PC-3 (cell line): ENCODE measurements at regions not wholly inside any gene's neighbourhood (a gene's known extent, or its start where the extent isn't known, plus 50 kb on each side); places are given as distances from the start of the nearest gene placed in this dataset.

ENCODE experiments used
- ATAC-seq: fragments of 200-7000 bp; cut with Tn5 transposase; 2 replicates; pipeline ENCODE4 v1.9.1; 2020; ENCODE audit warnings: mild to moderate bottlenecking, moderate library complexity
- BruUV-seq: library from RNA; stranded (reverse); fragments of 400-500 nt; replicated peaks from 2 replicates; lab custom pipeline; 2021; lab: Mats Ljungman, UMichigan
- CTCF ChIA-PET: fragments of 300-600 bp; sonication (Branson Sonifier 250); formaldehyde crosslinking; loops from one replicate; lab custom pipeline; 2022; ENCODE audit warnings: antibody characterized with exemption; lab: Charles Lee
- POLR2A ChIA-PET: fragments of 300-600 bp; sonication (Branson Sonifier 250); formaldehyde crosslinking; loops from one replicate; lab custom pipeline; 2022; ENCODE audit warnings: antibody characterized with exemption; ENCODE audit not compliant: unreplicated experiment; lab: Charles Lee
- DNase-seq: peaks from one replicate; pipeline ENCODE4 v3.0.0-alpha.2; 2015
- H2AFZ ChIP-seq: fragments of 300-600 bp; sonication (generic); 2 replicates; pipeline ENCODE4 v1.6.0; 2016; ENCODE audit warnings: antibody characterized with exemption, low read length
- H3F3A ChIP-seq: fragments of 300-600 bp; sonication (generic); one replicate; pipeline ENCODE4 v1.6.0; 2017; ENCODE audit warnings: antibody characterized with exemption, low read length, control low read depth, mild to moderate bottlenecking; ENCODE audit not compliant: unreplicated experiment
- H3K27ac ChIP-seq: fragments of 300-600 bp; sonication (generic); 2 replicates; pipeline ENCODE4 v1.5.1; 2016; ENCODE audit warnings: mild to moderate bottlenecking, low read length
- H3K27me3 ChIP-seq: fragments of 300-600 bp; sonication (generic); 2 replicates; pipeline ENCODE4 v1.6.1; 2016; ENCODE audit warnings: low read length, mixed read lengths
- H3K36me3 ChIP-seq: fragments of 300-600 bp; sonication (generic); 2 replicates; pipeline ENCODE4 v1.6.1; 2016; ENCODE audit warnings: low read depth, mixed run types, low read length, mixed read lengths
- H3K4me1 ChIP-seq: fragments of 300-600 bp; sonication (generic); 2 replicates; pipeline ENCODE4 v1.5.1; 2016; ENCODE audit warnings: low read length; ENCODE audit not compliant: insufficient read depth
- H3K4me2 ChIP-seq: fragments of 300-600 bp; sonication (generic); 2 replicates; pipeline ENCODE4 v1.6.0; 2016; ENCODE audit warnings: low read length
- H3K4me3 ChIP-seq: fragments of 300-600 bp; sonication (generic); 2 replicates; pipeline ENCODE4 v1.5.1; 2016; ENCODE audit warnings: mild to moderate bottlenecking, low read length, mixed read lengths
- H3K79me2 ChIP-seq: fragments of 300-600 bp; sonication (generic); 2 replicates; pipeline ENCODE4 v1.6.1; 2017; ENCODE audit warnings: low read length, mixed read lengths
- H3K9ac ChIP-seq: fragments of 300-600 bp; sonication (generic); 2 replicates; pipeline ENCODE4 v1.6.0; 2016; ENCODE audit warnings: mild to moderate bottlenecking, low read length
- H3K9me2 ChIP-seq: fragments of 300-600 bp; sonication (generic); replicated peaks from 2 replicates; pipeline ENCODE4 v1.6.1; 2016; ENCODE audit warnings: mixed run types, low read length, mixed read lengths
- H3K9me3 ChIP-seq: fragments of 300-600 bp; sonication (generic); 2 replicates; pipeline ENCODE4 v1.6.1; 2016; ENCODE audit warnings: low read length, mixed read lengths
- H4K20me1 ChIP-seq: fragments of 300-600 bp; sonication (generic); 2 replicates; pipeline ENCODE4 v1.6.1; 2016; ENCODE audit warnings: low read length, mixed read lengths
- EZH2 ChIP-seq: fragments of 300-600 bp; sonication (generic); IDR thresholded peaks from one replicate; pipeline ENCODE4 v1.6.1; 2017; ENCODE audit warnings: antibody characterized with exemption, mild to moderate bottlenecking, low read length; ENCODE audit not compliant: unreplicated experiment
- EZH2phosphoT487 ChIP-seq: fragments of 300-600 bp; sonication (generic); IDR thresholded peaks from 2 replicates; pipeline ENCODE4 v1.6.1; 2018; ENCODE audit warnings: mild to moderate bottlenecking, antibody characterized with exemption, low read length, borderline replicate concordance
- intact Hi-C: fragments of 100-400 bp; cut with micrococcal nuclease; formaldehyde crosslinking; loops from 2 replicates; pipeline ENCODE4 v1.9.0; 2023
- TF ChIP-seq, protein P1 (sequence below): fragments of 300-600 bp; sonication (generic); conservative IDR thresholded peaks from 2 replicates; pipeline ENCODE4 v1.5.1; 2017; ENCODE audit warnings: antibody characterized with exemption, low read depth, mild to moderate bottlenecking, low read length

DNA sequence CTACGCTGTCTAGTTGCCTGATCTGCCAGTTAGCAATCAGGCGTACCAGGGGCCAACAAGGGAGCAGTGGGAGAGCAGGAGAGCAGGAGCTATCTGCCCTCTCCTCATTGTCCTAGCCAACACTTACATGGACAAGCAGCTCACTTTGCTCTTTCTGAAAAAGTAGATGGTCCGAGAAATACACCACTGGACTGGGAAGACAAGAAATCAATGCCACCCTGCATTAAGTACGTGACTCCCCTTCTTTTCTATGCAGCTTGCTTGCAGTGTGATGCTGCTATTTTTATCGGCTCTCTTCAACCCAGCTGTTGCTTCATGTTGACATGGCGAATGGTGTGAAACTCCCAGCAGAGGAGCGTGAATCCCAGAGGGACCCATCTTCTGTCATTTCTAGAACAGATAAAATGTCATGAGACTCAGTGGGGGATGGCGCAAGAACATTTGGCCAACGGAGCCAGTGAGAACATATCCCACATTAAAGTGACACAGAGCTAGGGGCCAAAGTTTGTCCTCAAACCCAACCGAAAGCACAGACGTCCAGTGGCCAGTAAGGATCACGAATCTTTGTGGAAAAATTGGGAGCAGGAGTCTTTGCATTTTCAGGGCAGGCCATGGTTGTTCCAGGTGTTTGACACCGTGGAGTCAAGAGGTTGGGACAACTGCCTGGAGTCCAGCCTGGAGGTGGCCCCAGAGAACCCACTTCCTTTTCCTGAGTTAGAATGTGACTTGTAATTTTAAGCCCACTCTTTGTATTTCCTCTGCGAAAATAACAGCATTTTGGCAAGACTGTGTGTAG, 53.7 kb upstream of the MEF2A start:
- ChIA-PET CTCF (no interaction called here), POLR2A (no interaction called here)
- Histone ChIP-seq H3F3A (no peaks in the 10 kb centered on the region), H3K4me3 (no peak overlapping the region), H2AFZ (no peak overlapping the region), H3K79me2 (no peaks in the 10 kb centered on the region), H3K4me2 (no peak overlapping the region), H3K27me3 (no peaks in the 10 kb centered on the region), H3K9ac (no peak overlapping the region), H3K9me2 (no peaks in the 10 kb centered on the region), H4K20me1 (no peaks in the 10 kb centered on the region), H3K36me3 (no peaks in the 10 kb centered on the region), H3K4me1 (peaks cover 21% of the 10 kb centered on the region), H3K9me3 (no peaks in the 10 kb centered on the region), H3K27ac (no peak overlapping the region)
- no peak for TF ChIP-seq EZH2
- no peak for TF ChIP-seq EZH2phosphoT487
- TF ChIP-seq, protein P1, sequence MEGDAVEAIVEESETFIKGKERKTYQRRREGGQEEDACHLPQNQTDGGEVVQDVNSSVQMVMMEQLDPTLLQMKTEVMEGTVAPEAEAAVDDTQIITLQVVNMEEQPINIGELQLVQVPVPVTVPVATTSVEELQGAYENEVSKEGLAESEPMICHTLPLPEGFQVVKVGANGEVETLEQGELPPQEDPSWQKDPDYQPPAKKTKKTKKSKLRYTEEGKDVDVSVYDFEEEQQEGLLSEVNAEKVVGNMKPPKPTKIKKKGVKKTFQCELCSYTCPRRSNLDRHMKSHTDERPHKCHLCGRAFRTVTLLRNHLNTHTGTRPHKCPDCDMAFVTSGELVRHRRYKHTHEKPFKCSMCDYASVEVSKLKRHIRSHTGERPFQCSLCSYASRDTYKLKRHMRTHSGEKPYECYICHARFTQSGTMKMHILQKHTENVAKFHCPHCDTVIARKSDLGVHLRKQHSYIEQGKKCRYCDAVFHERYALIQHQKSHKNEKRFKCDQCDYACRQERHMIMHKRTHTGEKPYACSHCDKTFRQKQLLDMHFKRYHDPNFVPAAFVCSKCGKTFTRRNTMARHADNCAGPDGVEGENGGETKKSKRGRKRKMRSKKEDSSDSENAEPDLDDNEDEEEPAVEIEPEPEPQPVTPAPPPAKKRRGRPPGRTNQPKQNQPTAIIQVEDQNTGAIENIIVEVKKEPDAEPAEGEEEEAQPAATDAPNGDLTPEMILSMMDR: no peak
- no peak for ATAC-seq
- no peak for DNase-seq
- no TSS peak for BruUV-seq
- intact Hi-C loops: no loop called here

DNA sequence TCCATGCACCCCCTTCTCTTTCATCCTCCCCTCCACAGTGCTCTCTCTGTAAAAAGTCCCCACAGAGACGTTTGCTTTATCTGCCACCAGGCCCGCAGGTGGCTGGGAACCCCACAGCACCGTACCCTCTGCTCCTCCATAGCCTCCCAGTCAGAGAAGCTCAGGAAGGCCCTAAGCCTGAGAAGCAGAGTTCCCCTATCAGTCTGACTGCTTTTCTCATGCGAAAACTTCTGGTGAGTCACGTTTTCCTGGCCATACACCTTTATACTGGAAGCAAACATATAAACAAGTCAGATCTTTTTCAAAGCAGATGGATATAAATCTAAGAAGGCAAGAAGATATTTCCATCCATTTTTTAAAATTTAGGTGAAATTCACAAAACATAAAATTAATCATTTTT, 51.5 kb upstream of the MEF2A start:
- Histone ChIP-seq H3K9me3 (no peaks in the 10 kb centered on the region), H3K9me2 (no peaks in the 10 kb centered on the region), H3K4me2 (no peak overlapping the region), H3K36me3 (no peaks in the 10 kb centered on the region), H4K20me1 (no peaks in the 10 kb centered on the region), H3K4me3 (no peak overlapping the region), H3K79me2 (no peaks in the 10 kb centered on the region), H3K9ac (no peak overlapping the region), H3K27me3 (no peaks in the 10 kb centered on the region), H2AFZ (no peak overlapping the region), H3F3A (no peaks in the 10 kb centered on the region), H3K4me1 (no peaks in the 10 kb centered on the region), H3K27ac (no peak overlapping the region)
- DNase-seq (no peak), ATAC-seq (no peak; the same call in 1 of the 2 replicates)
- BruUV-seq: no TSS peak
- intact Hi-C loops: no loop called here
- CTCF ChIA-PET: no interaction called here
- no peak for TF ChIP-seq EZH2
- TF ChIP-seq, protein P1: no peak
- no peak for TF ChIP-seq EZH2phosphoT487
- POLR2A ChIA-PET: no interaction called here
